DND-41 (cell line): ENCODE measurements at regions not wholly inside any gene's neighbourhood (a gene's known extent, or its start where the extent isn't known, plus 50 kb on each side); places are given as distances from the start of the nearest gene placed in this dataset.

Experiments
- ATAC-seq: fragments of 200-7000 bp; cut with Tn5 transposase; 3 replicates; pipeline ENCODE4 v1.9.1; 2021; ENCODE audit warnings: low read depth; ENCODE audit not compliant: insufficient read depth
- DNase-seq: peaks from one replicate; pipeline ENCODE4 v3.0.0-alpha.2; 2020
- H2AFZ ChIP-seq: 2 replicates; pipeline ENCODE4 v1.6.0; 2012; ENCODE audit warnings: low read depth, low read length
- H3K27ac ChIP-seq: 2 replicates; pipeline ENCODE4 v1.5.1; 2012; ENCODE audit warnings: low read length, inconsistent platforms
- H3K27me3 ChIP-seq: fragments of 200-600 bp; sonication (generic); 2 replicates; pipeline ENCODE4 v1.6.0; 2012; ENCODE audit warnings: low read length, mild to moderate bottlenecking, inconsistent platforms; ENCODE audit not compliant: insufficient read depth, poor library complexity
- H3K36me3 ChIP-seq: 2 replicates; pipeline ENCODE4 v1.5.1; 2012; ENCODE audit warnings: low read length, inconsistent platforms; ENCODE audit not compliant: insufficient read depth
- H3K4me1 ChIP-seq: 2 replicates; pipeline ENCODE4 v1.5.1; 2012; ENCODE audit warnings: mild to moderate bottlenecking, low read length; ENCODE audit not compliant: insufficient read depth
- H3K4me2 ChIP-seq: 2 replicates; pipeline ENCODE4 v1.6.0; 2012; ENCODE audit warnings: mild to moderate bottlenecking, moderate library complexity, low read length, inconsistent platforms; ENCODE audit not compliant: insufficient read depth
- H3K4me3 ChIP-seq, 2 experiments: fragments of 200-600 bp in 1 of 2; shearing (Covaris generic) in 1 of 2; 2 replicates each; pipeline ENCODE4 v1.5.1; 2012 to 2016; ENCODE audit warnings: inconsistent platforms in 2 of 2, low read length in 2 of 2, mild to moderate bottlenecking in 2 of 2, low read depth in 1 of 2, moderate library complexity in 1 of 2
- H3K79me2 ChIP-seq: 2 replicates; pipeline ENCODE4 v1.6.0; 2012; ENCODE audit warnings: low read length, inconsistent platforms; ENCODE audit not compliant: insufficient read depth
- H3K9ac ChIP-seq: 2 replicates; pipeline ENCODE4 v1.6.0; 2012; ENCODE audit warnings: low read depth, mild to moderate bottlenecking, inconsistent platforms, low read length, moderate library complexity
- H3K9me3 ChIP-seq: 2 replicates; pipeline ENCODE4 v1.5.1; 2012; ENCODE audit warnings: low read length, moderate library complexity, mild to moderate bottlenecking, inconsistent platforms; ENCODE audit not compliant: insufficient read depth, severe bottlenecking
- H4K20me1 ChIP-seq: 2 replicates; pipeline ENCODE4 v1.6.0; 2012; ENCODE audit warnings: low read length; ENCODE audit not compliant: insufficient read depth
- EZH2 ChIP-seq: IDR thresholded peaks from 3 replicates; pipeline ENCODE4 v1.6.1; 2012; ENCODE audit warnings: borderline replicate concordance, low read depth, mild to moderate bottlenecking, moderate library complexity, low read length, inconsistent platforms; ENCODE audit not compliant: severe bottlenecking
- TF ChIP-seq, protein P1 (sequence below): IDR thresholded peaks from 2 replicates; pipeline ENCODE4 v1.5.1; 2012; ENCODE audit warnings: borderline replicate concordance, low read length, moderate library complexity, mild to moderate bottlenecking; ENCODE audit not compliant: poor library complexity, severe bottlenecking; ENCODE audit errors: extremely low read depth

DNA sequence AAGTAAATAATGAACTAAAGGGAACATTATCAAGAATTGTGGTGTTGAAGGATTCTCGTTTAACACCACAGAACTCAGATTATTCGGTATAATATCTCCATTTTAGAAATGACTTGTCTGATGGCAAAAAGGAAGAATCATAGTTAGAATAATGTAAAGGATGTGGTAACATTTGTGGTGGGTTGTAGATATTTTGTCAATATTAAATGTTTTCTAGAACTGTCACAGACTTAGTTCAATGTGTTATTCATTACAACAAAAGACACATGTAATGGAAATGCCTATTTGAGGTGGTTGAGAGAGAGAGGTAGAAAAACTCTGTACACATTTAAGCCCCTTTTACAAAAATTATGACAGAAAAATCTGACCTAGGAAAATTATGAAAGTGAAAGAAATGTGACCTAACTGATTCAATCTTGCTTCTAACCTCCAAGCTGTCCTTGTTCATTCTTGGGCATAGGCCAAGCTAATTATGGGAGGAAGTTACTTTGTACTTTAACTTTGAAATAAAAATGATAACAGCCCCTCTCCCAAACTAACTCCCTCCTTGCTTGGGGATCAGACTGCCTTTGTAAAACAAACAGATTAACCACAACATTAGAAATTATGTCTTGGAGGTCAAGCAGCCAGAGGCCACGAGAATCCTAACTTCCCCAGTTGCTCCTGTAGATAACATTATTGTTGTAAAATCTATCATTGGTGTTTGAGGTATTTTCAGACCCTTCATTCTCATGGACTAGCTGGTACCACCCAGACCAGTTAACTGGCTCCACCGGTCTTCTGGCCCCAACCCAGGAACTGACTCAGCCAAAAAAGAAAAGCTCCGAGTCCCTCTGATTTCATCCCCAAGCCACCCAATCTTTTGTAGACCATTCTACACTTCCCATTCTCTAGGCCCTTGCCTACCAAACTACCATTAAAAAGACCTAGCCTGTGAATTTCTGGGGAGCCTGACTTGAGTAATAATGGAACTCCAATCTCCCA lies 1287.8 kb upstream of the CDH8 start:
- TF ChIP-seq, protein P1, sequence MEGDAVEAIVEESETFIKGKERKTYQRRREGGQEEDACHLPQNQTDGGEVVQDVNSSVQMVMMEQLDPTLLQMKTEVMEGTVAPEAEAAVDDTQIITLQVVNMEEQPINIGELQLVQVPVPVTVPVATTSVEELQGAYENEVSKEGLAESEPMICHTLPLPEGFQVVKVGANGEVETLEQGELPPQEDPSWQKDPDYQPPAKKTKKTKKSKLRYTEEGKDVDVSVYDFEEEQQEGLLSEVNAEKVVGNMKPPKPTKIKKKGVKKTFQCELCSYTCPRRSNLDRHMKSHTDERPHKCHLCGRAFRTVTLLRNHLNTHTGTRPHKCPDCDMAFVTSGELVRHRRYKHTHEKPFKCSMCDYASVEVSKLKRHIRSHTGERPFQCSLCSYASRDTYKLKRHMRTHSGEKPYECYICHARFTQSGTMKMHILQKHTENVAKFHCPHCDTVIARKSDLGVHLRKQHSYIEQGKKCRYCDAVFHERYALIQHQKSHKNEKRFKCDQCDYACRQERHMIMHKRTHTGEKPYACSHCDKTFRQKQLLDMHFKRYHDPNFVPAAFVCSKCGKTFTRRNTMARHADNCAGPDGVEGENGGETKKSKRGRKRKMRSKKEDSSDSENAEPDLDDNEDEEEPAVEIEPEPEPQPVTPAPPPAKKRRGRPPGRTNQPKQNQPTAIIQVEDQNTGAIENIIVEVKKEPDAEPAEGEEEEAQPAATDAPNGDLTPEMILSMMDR, result no peak
- TF ChIP-seq EZH2, result no peak
- DNase-seq, result no peak
- Histone ChIP-seq H3K9me3 (no peaks in the 10 kb centered on the region), H3K4me1 (no peaks in the 10 kb centered on the region), H2AFZ (no peak overlapping the region), H3K36me3 (no peaks in the 10 kb centered on the region), H3K4me3 (no peak overlapping the region), H3K79me2 (no peaks in the 10 kb centered on the region), H3K9ac (no peak overlapping the region), H3K27me3 (no peaks in the 10 kb centered on the region), H3K4me2 (no peak overlapping the region), H3K27ac (no peak overlapping the region), H4K20me1 (no peaks in the 10 kb centered on the region)
- no peak for ATAC-seq

DNA sequence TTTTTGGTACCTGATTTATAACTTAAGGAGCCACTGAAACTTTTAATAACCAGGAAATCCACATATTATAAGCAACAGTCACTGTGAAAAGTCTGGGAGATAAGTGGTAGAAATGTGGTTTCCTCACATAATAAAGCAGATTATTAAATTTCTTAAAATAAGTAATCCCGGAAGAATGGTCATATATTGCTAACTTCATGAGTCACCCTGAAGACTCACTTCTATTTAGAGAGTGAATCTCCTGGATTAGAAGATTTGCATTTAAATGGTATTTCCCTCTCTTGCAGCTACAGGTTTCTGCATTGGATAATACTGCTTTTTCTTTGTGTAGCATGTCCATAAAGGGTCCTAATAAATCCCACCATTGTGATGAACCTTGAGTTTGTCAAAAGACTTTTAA lies 1286.8 kb upstream of the CDH8 start:
- Histone ChIP-seq H2AFZ (no peak overlapping the region), H3K4me3 (no peak overlapping the region), H3K36me3 (no peaks in the 10 kb centered on the region), H4K20me1 (no peaks in the 10 kb centered on the region), H3K79me2 (no peaks in the 10 kb centered on the region), H3K4me1 (no peaks in the 10 kb centered on the region), H3K27me3 (no peaks in the 10 kb centered on the region), H3K4me2 (no peak overlapping the region), H3K27ac (no peak overlapping the region), H3K9ac (no peak overlapping the region), H3K9me3 (no peaks in the 10 kb centered on the region)
- TF ChIP-seq EZH2, result no peak
- TF ChIP-seq, protein P1, result no peak
- no peak for ATAC-seq
- DNase-seq, result no peak

DNA sequence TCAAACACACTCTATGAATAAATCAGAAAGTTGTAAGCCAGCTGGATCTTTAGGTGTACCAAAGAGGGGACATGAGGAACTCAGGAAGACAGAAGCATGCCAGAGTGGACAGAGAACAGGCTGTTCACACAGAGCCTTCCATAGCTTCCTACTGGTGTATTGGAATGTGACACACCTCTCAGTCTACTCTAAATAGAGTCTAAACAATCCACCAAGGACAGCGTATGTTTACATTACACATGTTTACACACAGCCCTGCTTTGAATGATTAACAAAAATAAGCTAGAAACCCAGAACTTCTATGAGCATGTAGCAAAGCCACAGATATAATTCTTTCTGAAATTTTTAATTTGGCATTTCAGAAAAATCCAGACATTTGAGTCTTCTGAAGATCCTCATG lies 1279.0 kb upstream of the CDH8 start:
- Histone ChIP-seq H3K36me3 (no peaks in the 10 kb centered on the region), H3K4me3 (no peak overlapping the region), H3K9ac (no peak overlapping the region), H3K27ac (no peak overlapping the region), H3K4me2 (no peak overlapping the region), H3K79me2 (no peaks in the 10 kb centered on the region), H2AFZ (no peak overlapping the region), H3K27me3 (no peaks in the 10 kb centered on the region), H4K20me1 (no peaks in the 10 kb centered on the region), H3K9me3 (no peaks in the 10 kb centered on the region), H3K4me1 (no peaks in the 10 kb centered on the region)
- no peak for DNase-seq
- TF ChIP-seq, protein P1, result no peak
- no peak for TF ChIP-seq EZH2
- no peak for ATAC-seq
